ENCODE measurements at regions not wholly inside any gene's neighbourhood (a gene's known extent, or its start where the extent isn't known, plus 50 kb on each side); places are given as distances from the start of the nearest gene placed in this dataset.

DNA sequence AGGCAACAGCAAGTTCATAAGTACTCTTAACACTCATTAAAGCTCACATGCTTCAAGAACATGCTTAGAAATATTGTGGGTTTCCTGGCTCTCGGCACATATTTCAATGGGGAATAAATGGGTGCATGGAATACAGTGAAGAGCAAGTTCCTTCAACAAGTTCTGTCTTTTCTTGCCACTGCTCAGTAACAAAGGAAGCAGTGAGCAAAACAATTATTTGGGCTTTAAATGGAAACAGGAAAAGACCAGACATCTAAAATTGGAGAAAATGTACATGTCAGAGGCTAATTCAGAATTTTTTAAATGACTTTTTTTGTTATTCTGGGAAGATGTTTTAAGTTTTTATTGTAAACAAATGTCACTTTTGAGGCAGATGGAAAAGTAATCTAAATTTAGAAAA lies 478.7 kb downstream of the SETD4 start:
- H3K27ac ChIP-seq: peak overlapping the region in 1 of 5 donors; percentile 6
- H3K36me3 ChIP-seq (replicated peaks in 1 of 2): no peaks in the 10 kb centered on the region
- 47 to 81% (median 54%) methylated on average over 1 of the region's 1 CpG for WGBS, 4 donors
- no peaks in the 10 kb centered on the region for H3K4me1 ChIP-seq (replicated peaks in 1 of 2)
- H3K4me3 ChIP-seq: no peak overlapping the region
- no peak for TF ChIP-seq POLR2A (IDR thresholded peaks at IDR 0.05)
- TF ChIP-seq, protein P1, sequence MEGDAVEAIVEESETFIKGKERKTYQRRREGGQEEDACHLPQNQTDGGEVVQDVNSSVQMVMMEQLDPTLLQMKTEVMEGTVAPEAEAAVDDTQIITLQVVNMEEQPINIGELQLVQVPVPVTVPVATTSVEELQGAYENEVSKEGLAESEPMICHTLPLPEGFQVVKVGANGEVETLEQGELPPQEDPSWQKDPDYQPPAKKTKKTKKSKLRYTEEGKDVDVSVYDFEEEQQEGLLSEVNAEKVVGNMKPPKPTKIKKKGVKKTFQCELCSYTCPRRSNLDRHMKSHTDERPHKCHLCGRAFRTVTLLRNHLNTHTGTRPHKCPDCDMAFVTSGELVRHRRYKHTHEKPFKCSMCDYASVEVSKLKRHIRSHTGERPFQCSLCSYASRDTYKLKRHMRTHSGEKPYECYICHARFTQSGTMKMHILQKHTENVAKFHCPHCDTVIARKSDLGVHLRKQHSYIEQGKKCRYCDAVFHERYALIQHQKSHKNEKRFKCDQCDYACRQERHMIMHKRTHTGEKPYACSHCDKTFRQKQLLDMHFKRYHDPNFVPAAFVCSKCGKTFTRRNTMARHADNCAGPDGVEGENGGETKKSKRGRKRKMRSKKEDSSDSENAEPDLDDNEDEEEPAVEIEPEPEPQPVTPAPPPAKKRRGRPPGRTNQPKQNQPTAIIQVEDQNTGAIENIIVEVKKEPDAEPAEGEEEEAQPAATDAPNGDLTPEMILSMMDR (IDR thresholded peaks at IDR 0.05): no peak
- no peak for DNase-seq
- no peaks in the 10 kb centered on the region for H3K9me3 ChIP-seq (replicated peaks in 1 of 3)
- no peaks in the 10 kb centered on the region for H3K27me3 ChIP-seq
- intact Hi-C loops (cut with DNase I): no loop called here

DNA sequence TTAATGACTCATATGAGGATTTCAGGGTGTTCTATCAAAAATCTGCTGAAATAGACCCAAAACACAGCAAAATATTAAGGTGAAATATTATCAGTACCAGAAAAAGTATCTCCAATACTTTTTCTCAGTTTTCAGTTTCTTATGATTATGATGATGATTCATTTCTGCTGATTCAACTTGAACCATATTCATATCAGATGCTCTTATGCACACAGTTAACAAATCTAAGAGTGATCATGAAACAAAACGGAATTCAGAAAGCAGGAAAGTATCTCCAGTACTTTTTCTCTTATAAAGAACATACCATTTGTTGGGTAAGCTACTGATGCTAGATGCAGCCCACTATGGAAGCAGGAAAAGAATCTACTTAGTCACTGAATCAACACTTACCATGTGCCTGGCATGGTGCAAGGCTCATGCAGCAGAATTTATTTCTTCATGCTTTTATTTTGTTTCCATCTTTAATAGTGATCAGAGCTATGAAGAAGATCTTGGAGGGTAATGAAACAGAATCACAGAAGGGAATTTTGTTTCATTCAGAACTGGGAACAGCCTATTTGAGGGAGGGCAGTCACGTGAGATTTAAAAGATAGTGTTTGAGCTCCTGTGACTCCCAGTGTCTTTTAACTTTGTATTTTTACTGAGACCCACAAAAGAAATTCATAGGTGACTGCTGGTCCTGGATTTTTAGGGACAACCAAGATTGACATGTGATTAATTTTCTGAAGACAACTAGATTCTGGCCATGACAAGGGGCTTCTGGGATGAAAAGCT lies 480.6 kb downstream of the SETD4 start:
- Histone ChIP-seq H3K27ac (no peak overlapping the region), H3K9me3 (replicated peaks in 1 of 3) (no peaks in the 10 kb centered on the region), H3K27me3 (no peaks in the 10 kb centered on the region), H3K4me3 (no peak overlapping the region), H3K36me3 (replicated peaks in 1 of 2) (no peaks in the 10 kb centered on the region), H3K4me1 (replicated peaks in 1 of 2) (no peaks in the 10 kb centered on the region)
- WGBS, 4 donors: 62 to 75% (median 69%) methylated on average over 2 of the region's 2 CpGs
- DNase-seq: no peak
- intact Hi-C loops (cut with DNase I): no loop called here
- TF ChIP-seq, protein P1 (IDR thresholded peaks at IDR 0.05): no peak
- no peak for TF ChIP-seq POLR2A (IDR thresholded peaks at IDR 0.05)

DNA sequence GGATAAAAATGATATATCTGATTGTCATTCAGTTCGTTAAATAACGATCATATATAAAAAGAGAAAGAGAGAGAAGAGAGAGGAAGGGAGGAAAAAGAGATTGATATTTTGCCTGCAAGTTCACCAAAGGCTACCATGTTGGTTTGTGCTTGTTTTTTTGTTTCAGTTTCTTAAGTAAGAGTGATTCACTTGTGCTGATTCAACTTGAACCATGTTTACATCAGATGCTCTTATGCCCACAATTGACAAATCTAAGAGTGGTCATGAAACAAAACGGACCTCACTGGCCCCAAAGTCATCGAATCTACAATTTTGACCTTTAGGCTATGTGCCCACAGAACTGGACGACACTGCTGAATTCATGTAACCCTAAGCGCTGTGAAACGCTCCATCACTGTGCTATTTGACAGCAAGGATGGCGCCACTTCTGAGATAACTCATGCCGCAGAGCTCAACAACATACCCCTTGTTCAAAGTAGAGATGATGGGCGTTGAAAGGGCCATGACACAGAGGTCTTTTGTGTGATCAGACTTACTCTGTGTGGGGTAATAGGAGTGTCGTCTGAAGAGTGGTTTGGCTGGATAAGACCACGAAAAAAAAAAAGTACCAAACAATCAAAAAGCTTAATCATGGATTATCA lies 481.4 kb downstream of the SETD4 start:
- no peaks in the 10 kb centered on the region for H3K9me3 ChIP-seq (replicated peaks in 1 of 3)
- no peak overlapping the region for H3K4me3 ChIP-seq
- H3K36me3 ChIP-seq (replicated peaks in 1 of 2): no peaks in the 10 kb centered on the region
- intact Hi-C loops (cut with DNase I): no loop called here
- WGBS, 4 donors: 81 to 83% (median 82%) methylated on average over 12 of the region's 12 CpGs
- no peaks in the 10 kb centered on the region for H3K4me1 ChIP-seq (replicated peaks in 1 of 2)
- no peak overlapping the region for H3K27ac ChIP-seq
- no peaks in the 10 kb centered on the region for H3K27me3 ChIP-seq
- TF ChIP-seq, protein P1 (IDR thresholded peaks at IDR 0.05): no peak
- no peak for TF ChIP-seq POLR2A (IDR thresholded peaks at IDR 0.05)
- no peak for DNase-seq

DNA sequence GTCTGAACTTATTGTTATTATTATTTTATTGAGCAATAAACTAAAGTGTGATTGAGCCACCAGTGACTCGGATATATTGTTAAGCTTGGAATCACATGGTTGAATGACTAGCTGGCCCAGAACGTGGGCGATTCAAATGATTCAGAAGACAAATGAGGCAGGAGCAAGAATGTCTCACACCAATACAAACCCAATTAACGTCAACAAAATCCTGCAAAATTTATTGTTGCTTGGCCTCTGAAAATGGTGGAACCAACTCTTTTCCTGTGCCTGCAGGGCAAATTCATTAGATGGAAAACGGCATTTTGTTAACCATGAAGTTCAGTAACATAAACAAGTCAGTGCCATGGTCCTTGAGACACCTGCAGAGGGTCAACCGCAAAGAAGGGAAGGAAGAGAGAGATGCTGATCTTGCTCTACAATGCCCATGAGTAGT lies 482.0 kb downstream of the SETD4 start:
- H3K27ac ChIP-seq: no peak overlapping the region
- intact Hi-C loops (cut with DNase I): no loop called here
- no peak overlapping the region for H3K4me3 ChIP-seq

More for the DNA sequence above, 482.0 kb downstream of the SETD4 start:
- 54 to 66% (median 60%) methylated on average over 6 of the region's 6 CpGs for WGBS, 4 donors
- Histone ChIP-seq H3K36me3 (replicated peaks in 1 of 2) (no peaks in the 10 kb centered on the region), H3K27me3 (no peaks in the 10 kb centered on the region), H3K4me1 (replicated peaks in 1 of 2) (no peaks in the 10 kb centered on the region), H3K9me3 (replicated peaks in 1 of 3) (no peaks in the 10 kb centered on the region)
- TF ChIP-seq, protein P1 (IDR thresholded peaks at IDR 0.05): no peak
- TF ChIP-seq POLR2A (IDR thresholded peaks at IDR 0.05): no peak
- no peak for DNase-seq

Data from adrenal gland (tissue), 9 donors.